Memory B cell (primary cell): ENCODE measurements at regions not wholly inside any gene's neighbourhood (a gene's known extent, or its start where the extent isn't known, plus 50 kb on each side); places are given as distances from the start of the nearest gene placed in this dataset.

Experiments
- ATAC-seq: fragments of 150-1000 bp; cut with Tn5 transposase; 2 replicates; pipeline ENCODE4 v1.10.0; 2021; ENCODE audit warnings: low read depth, mild to moderate bottlenecking, moderate library complexity
- DNase-seq, 2 donors: peaks; one replicate each; pipeline ENCODE4 v3.0.0; 2022; ENCODE audit warnings: low spot score in 2 of 2
- H3K27ac Mint-ChIP-seq: one replicate; pipeline ENCODE4 v1.8.0; 2022; ENCODE audit warnings: mild to moderate bottlenecking, moderate library complexity, mixed read lengths
- H3K27me3 Mint-ChIP-seq: one replicate; pipeline ENCODE4 v1.8.0; 2022; ENCODE audit warnings: mixed read lengths
- H3K36me3 Mint-ChIP-seq: one replicate; pipeline ENCODE4 v1.8.0; 2022; ENCODE audit warnings: mild to moderate bottlenecking, mixed read lengths
- H3K4me1 Mint-ChIP-seq: one replicate; pipeline ENCODE4 v1.8.0; 2022; ENCODE audit warnings: mixed read lengths
- H3K4me3 Mint-ChIP-seq: one replicate; pipeline ENCODE4 v1.8.0; 2022; ENCODE audit warnings: mild to moderate bottlenecking, moderate library complexity, mixed read lengths
- H3K9me3 Mint-ChIP-seq: one replicate; pipeline ENCODE4 v1.8.0; 2022; ENCODE audit warnings: mixed read lengths

DNA sequence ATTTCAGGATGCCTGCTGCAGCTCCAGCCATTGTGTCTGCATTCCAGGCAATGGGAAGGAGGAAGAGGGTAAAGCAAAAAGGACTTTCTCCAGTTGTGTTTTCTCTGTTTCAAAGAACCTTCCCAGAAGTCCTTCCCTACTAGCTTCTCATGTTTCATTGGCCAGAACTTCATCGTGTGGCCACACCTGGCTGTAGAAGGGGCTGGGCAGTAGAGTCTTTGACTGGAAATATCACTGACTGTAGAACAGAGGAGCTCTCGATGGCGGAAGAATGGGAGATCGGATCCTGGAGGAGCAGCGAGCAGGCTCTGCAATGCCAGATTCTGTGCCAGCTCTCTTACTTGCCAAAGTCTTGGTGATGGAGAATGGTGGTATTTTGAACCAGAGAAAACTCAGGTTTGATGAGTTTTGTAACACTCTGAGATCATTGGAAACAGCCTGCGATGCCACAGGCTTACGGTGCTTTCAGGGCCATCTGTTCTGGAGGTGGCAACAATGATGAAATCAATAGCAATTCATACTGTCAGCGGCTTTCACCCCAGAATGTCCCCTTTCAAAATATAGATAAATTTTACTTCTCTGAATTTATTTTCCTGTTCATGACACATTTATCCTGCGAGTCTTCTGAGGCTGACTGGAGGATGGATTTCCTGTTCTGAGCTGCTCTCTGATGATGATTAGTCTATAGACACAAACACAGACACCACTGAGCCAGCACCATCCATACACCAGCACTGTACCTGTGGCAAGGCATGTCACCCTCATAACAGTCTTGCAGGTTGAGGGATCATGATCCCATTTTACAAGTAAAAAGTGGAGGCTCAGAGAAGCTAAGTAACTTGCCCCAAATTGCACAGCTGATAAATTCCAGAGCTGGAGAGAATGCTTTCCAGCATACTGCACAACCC is 204.2 kb downstream of the EMX2 start:
- Mint-ChIP-seq H3K4me3 (no peak overlapping the region), H3K4me1 (no peaks in the 10 kb centered on the region), H3K27ac (no peak overlapping the region), H3K27me3 (peaks cover 1% of the 10 kb centered on the region), H3K9me3 (no peaks in the 10 kb centered on the region), H3K36me3 (no peaks in the 10 kb centered on the region)
- no peak for ATAC-seq
- DNase-seq, result no peak

DNA sequence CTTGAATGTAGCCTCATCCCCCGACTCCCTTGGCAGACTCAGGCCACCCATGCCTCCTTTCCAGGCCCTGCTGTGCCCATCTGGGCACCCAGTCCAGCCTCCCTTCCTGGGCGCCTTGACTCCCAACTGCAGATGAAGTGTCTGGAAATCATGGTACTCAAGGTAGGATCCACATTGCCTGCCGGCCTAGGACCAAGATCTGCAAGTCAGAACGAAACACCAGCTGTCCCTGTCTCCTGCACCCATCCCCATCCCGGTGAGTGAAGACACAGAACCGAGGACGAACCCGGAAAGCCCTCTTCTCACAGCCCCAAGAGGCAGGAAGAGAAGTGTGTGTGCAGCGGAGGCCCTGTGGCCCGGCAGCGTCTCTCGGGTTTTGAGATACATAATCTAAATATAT is 205.1 kb downstream of the EMX2 start:
- no peaks in the 10 kb centered on the region for H3K27me3 Mint-ChIP-seq
- DNase-seq (no peak), ATAC-seq (no peak)
- H3K36me3 Mint-ChIP-seq, result no peaks in the 10 kb centered on the region
- H3K9me3 Mint-ChIP-seq, result no peaks in the 10 kb centered on the region
- H3K4me1 Mint-ChIP-seq, result no peaks in the 10 kb centered on the region
- no peak overlapping the region for H3K27ac Mint-ChIP-seq
- no peak overlapping the region for H3K4me3 Mint-ChIP-seq

DNA sequence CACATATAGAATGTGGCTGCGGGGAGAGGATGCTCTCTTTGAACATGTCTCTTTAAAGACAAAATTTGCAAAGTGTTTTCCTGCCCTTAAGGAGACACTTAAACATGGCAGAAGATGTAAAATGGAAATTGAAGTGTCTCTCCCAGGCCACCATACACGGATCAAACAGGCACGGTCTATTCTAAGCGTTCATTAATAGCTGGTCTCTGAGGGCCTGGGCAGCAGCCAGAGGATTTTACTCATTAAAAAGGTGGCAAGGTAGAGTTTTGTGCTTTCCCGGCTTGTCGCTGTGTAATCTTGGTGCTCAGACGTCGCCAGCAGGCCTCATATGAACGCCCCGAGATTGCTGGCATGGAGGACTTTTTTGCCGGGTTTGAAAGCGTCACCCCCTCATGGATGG is 205.5 kb downstream of the EMX2 start:
- Mint-ChIP-seq H3K27me3 (no peaks in the 10 kb centered on the region), H3K4me1 (no peaks in the 10 kb centered on the region), H3K27ac (no peak overlapping the region), H3K36me3 (no peaks in the 10 kb centered on the region), H3K9me3 (no peaks in the 10 kb centered on the region), H3K4me3 (no peak overlapping the region)
- no peak for ATAC-seq
- DNase-seq, result no peak

DNA sequence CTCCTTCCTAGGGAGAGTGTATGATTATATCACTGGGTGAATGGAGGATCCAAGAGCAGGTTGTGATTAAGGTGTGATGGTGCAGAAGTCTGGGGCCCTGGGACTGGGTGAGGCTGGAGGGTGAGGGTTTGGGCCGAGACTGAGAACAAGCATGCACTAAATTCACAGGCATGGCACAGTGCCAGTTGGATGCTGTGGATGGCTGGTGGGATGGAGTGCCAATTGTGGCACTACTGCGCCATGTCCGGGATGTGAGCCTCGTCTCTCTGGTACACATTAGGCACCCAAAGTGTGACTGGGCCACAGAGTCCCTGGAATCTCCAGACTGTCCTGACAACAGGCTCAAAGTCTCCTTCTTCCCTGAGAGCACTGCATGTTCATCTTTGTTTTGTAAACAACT is 208.1 kb downstream of the EMX2 start:
- DNase-seq (no peak), ATAC-seq (no peak)
- no peaks in the 10 kb centered on the region for H3K36me3 Mint-ChIP-seq
- H3K4me1 Mint-ChIP-seq, result no peaks in the 10 kb centered on the region
- no peaks in the 10 kb centered on the region for H3K9me3 Mint-ChIP-seq
- no peaks in the 10 kb centered on the region for H3K27me3 Mint-ChIP-seq
- no peak overlapping the region for H3K27ac Mint-ChIP-seq
- H3K4me3 Mint-ChIP-seq, result no peak overlapping the region

DNA sequence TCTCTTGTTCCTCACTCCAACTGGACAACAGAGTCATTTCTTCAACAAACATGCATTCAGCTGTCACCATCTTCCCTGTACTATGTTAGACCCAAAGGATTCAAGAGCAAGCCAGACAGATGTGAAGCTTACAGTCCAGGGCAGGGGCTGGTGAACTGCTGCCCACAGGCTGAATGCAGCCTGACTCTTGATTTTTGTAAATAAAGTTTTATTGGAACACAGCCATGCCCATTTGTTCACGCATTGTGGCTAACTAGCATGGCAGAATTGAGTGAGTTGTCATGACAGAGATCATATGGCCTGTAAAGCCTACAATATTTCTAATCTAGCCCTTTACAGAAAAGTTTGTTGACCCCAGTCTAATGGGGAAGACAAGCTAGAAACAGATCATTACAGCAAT is 208.7 kb downstream of the EMX2 start:
- Mint-ChIP-seq H3K9me3 (no peaks in the 10 kb centered on the region), H3K4me1 (no peaks in the 10 kb centered on the region), H3K36me3 (no peaks in the 10 kb centered on the region), H3K27ac (no peak overlapping the region), H3K4me3 (no peak overlapping the region), H3K27me3 (no peaks in the 10 kb centered on the region)
- ATAC-seq (no peak), DNase-seq (no peak)

DNA sequence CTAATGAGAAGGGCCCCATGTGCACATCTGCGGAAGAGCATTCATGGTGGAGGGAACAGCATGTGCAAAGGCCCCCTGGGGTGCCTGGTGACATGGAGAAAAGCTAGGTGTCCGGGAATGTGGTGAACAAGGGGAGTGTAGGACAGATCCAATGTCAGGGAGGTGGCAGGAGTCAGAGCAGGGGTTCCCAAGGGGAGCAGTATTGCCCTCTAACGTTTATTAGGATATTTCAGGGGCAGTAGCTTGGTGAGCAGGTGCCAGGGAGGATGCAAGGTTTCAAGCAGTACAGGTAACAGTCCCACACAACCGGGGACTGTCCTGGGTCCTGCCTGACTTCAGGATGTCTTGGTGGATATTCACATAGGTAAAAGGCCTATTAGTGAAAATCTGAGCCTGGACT is 209.6 kb downstream of the EMX2 start:
- no peak overlapping the region for H3K4me3 Mint-ChIP-seq
- H3K4me1 Mint-ChIP-seq, result no peaks in the 10 kb centered on the region
- no peak for ATAC-seq
- no peak overlapping the region for H3K27ac Mint-ChIP-seq
- DNase-seq, result no peak
- no peaks in the 10 kb centered on the region for H3K27me3 Mint-ChIP-seq
- no peaks in the 10 kb centered on the region for H3K9me3 Mint-ChIP-seq
- H3K36me3 Mint-ChIP-seq, result no peaks in the 10 kb centered on the region

DNA sequence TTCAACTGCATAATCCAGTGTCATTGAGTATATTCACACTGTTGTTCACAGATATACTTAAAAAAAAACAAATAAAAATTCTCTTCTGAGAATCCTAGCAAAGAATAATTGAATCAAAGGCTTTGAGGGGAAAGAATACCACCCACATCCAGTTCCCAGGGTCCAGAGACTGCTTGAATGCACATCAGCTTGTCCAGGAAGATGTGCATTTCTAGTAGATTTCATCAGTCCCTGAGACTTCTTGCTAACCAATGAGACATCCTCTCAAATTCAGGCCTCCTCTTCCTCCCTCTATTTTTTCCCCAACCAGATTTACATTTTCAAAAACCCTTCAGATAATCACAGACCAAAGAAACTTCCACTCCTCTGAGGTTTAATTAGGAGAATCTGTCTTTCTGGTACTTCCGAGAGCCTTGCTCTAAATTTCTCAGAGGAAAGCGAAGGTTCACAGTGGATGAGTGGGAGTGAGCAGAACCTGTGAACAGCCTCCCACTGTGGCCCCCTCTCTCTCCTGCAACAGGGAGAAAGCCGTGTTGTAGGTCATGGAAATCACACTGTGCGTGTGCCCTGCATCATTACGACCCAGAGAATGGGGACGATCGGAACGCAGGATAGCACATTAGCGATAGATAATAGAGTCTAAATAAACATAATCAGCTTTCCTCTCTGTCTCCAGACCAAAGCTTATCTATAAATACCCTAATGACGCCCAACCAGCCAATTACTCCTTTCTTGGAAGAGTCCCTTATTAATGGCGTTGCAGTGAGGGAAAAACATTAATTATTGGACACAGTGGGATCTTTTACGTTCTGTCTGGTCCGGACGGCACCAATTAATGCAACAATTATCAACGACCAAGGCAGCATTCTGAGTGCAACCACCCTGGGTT is 212.5 kb downstream of the EMX2 start:
- Mint-ChIP-seq H3K27me3 (peaks cover 2% of the 10 kb centered on the region), H3K4me1 (no peaks in the 10 kb centered on the region), H3K9me3 (no peaks in the 10 kb centered on the region), H3K4me3 (no peak overlapping the region), H3K27ac (no peak overlapping the region), H3K36me3 (no peaks in the 10 kb centered on the region)
- ATAC-seq (no peak), DNase-seq (no peak)

DNA sequence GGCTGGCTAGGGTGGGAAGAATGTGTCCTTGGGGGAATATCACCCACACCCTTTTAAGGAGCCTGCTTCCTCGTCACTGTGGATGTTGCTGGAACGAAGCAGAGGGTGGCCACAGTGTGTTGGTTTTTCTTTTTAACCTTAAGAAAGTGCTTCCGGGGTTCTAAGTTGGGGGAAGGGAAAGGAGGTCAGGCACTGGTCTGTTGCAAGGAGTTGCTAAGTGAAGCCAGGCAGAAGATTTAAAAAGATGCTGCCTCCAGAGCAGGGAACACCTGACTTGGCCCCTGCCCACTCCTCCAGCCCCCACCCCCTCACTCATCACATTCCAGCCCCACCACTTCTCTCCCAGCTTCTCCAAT is 213.1 kb downstream of the EMX2 start:
- Mint-ChIP-seq H3K27ac (no peak overlapping the region), H3K27me3 (peaks cover 6% of the 10 kb centered on the region), H3K36me3 (no peaks in the 10 kb centered on the region), H3K9me3 (no peaks in the 10 kb centered on the region), H3K4me1 (no peaks in the 10 kb centered on the region), H3K4me3 (no peak overlapping the region)
- DNase-seq (no peak), ATAC-seq (no peak)

DNA sequence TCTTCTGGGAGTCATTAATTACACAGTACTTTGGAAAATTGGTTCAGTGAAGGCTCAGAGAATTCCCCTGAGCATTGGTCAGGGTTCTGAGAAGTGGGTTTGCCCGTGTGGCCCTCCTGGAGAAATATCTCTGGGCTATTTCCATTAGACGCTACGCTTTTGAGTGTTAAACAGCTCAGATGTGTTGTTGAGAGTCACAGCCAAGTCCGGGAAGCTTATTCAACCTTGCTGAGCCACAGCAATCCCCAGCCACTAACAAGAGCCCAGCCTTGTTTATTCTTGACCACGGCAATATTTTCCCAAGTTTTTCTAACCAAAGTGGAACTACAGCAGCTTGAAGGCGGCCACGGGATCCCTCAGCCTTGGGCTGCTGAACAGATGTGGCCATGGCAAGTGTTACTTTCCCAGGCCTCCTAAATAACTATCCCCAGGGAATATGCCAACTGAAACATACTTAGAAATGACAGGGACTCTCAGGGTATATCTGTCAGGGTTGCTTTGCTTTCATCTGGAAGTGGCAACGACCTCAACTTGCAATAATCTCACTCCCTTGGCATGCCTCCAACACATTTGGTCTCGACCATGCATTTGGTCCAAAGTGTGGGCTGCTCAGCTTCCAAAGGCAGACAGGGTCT is 214.7 kb downstream of the EMX2 start:
- Mint-ChIP-seq H3K9me3 (no peaks in the 10 kb centered on the region), H3K36me3 (no peaks in the 10 kb centered on the region), H3K4me3 (no peak overlapping the region), H3K27ac (no peak overlapping the region), H3K4me1 (no peaks in the 10 kb centered on the region), H3K27me3 (peaks cover 6% of the 10 kb centered on the region)
- DNase-seq (no peak), ATAC-seq (no peak)

DNA sequence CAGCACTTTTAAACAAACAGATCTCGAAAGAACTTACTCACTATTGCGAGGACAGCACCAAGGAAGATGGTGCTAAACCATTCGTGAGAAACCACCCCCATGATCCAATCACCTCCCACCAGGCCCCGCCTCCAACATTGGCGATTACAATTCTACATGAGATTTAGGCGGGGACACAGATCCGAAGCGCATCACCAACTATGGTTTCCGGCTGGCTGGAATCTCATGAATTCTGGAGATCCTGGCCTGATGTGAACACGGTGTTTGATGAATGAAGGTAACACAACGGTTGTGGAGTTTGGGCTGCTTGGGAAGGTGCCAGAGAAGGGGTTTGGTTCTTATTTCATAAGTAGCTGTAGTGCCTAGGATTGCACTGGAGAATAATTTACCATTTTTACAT is 216.7 kb downstream of the EMX2 start:
- ATAC-seq, result no peak
- Mint-ChIP-seq H3K4me3 (no peak overlapping the region), H3K36me3 (no peaks in the 10 kb centered on the region)

DNA sequence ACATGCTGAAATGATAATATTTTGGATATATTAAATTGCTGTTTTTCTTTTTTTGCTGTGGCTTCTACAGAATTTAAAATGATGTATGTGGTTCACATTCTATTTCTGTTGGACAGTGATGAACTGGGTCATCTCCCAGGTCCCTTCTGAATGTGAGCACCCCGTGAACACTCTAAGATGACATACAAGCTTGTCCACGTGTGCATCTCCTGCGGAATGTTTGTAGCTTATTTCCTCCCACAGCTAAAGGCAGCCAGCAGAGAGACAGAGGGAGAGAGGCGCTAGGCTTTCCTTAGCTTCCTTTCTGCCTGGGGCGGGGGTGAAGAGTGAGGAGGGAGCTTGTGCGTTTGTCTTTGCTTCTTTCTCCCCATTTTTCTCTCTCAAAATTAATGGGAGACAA is 219.1 kb downstream of the EMX2 start:
- H3K4me3 Mint-ChIP-seq, result no peak overlapping the region
- ATAC-seq (no peak), DNase-seq (no peak)
- no peaks in the 10 kb centered on the region for H3K9me3 Mint-ChIP-seq
- no peaks in the 10 kb centered on the region for H3K4me1 Mint-ChIP-seq
- no peaks in the 10 kb centered on the region for H3K36me3 Mint-ChIP-seq
- H3K27ac Mint-ChIP-seq, result no peak overlapping the region
- H3K27me3 Mint-ChIP-seq, result peaks cover 8% of the 10 kb centered on the region

More for the DNA sequence above, 216.7 kb downstream of the EMX2 start:
- DNase-seq, result no peak
- Mint-ChIP-seq H3K27me3 (peaks cover 8% of the 10 kb centered on the region), H3K27ac (no peak overlapping the region), H3K4me1 (no peaks in the 10 kb centered on the region), H3K9me3 (no peaks in the 10 kb centered on the region)

DNA sequence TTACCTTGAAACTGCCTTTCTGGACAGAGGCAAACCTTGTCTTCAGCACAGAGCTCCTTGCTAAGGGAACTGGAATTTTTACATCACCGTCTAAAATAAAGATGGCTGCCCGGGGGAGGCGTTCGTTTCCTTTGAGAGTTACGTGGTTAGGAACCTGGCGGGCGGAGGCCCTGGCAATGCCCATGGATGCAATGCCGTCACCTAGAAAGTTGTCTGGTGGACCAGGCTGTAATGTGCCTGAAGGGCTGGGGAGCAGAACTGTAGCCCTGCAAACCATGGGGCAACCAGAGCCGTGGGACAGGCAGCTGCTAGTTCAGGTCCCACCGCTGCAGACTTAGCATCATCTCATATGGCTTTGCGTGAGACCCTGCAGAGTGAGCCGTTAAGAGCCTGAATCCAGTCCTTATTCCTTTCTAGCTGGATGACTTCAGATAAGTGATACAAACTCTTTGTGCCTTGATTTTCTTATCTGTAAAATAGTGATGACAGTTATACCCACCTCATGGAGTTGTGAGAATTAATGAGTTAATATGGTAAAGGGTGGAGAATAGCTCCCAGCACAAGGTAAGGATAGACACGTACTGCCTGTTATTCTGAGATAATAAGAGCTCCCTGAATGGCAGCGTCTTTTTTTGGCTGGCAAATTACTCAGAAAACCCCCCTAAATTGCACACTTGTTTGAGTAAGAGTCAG is 219.7 kb downstream of the EMX2 start:
- no peak for ATAC-seq
- Mint-ChIP-seq H3K36me3 (no peaks in the 10 kb centered on the region), H3K9me3 (no peaks in the 10 kb centered on the region), H3K4me3 (no peak overlapping the region), H3K4me1 (no peaks in the 10 kb centered on the region), H3K27me3 (peaks cover 8% of the 10 kb centered on the region), H3K27ac (no peak overlapping the region)
- DNase-seq, result no peak

DNA sequence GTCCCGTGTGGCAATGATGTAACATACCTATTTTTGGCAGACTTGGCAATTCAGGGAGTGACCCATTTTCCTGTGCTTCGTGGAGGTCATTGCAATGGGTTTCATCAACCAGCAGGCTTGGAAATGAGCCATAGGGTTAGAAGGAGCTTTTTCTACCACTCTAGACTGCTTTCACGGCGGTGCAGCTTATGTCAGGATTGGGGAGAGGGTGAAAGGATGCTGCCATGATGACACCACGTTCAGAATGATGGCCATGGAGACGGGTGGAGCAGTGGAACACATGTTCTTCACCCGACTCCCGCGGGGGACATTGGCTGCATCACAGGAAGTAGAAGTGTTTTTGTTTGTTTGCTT is 220.2 kb downstream of the EMX2 start:
- no peak overlapping the region for H3K27ac Mint-ChIP-seq
- H3K9me3 Mint-ChIP-seq, result no peaks in the 10 kb centered on the region
- no peaks in the 10 kb centered on the region for H3K36me3 Mint-ChIP-seq
- H3K4me1 Mint-ChIP-seq, result no peaks in the 10 kb centered on the region
- ATAC-seq, result no peak
- H3K4me3 Mint-ChIP-seq, result no peak overlapping the region
- H3K27me3 Mint-ChIP-seq, result peaks cover 8% of the 10 kb centered on the region
- DNase-seq, result no peak

DNA sequence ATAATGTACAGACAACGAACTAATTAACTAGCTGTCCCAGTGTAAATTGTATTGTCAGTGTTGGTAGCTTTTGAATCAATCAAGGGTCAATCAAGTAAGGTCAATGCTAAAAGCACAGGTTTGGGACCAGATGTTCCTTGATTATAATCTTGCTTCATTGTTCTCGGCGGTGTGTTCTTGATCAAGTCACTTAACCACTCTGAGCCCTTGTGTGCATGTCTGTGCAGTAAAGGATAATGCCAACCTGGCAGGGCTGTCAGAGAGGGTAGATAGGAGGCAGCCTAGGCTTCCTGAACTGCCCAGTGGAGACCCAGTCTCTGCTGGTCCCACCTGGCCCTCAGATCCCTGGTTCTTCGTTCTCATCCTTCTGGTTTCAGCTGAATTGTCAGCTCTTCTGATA is 221.0 kb downstream of the EMX2 start:
- Mint-ChIP-seq H3K9me3 (no peaks in the 10 kb centered on the region), H3K27ac (no peak overlapping the region), H3K4me1 (no peaks in the 10 kb centered on the region), H3K4me3 (no peak overlapping the region), H3K27me3 (peaks cover 6% of the 10 kb centered on the region), H3K36me3 (no peaks in the 10 kb centered on the region)
- DNase-seq, result no peak
- ATAC-seq, result no peak
